HG02840 (cell line): ENCODE measurements at regions not wholly inside any gene's neighbourhood (a gene's known extent, or its start where the extent isn't known, plus 50 kb on each side); places are given as distances from the start of the nearest gene placed in this dataset.
"Not testable (repeated sequence)": the region's sequence is repeated elsewhere in the genome, so short reads cannot be mapped to it uniquely, and the experiment has no call there.

Experiments used
- ATAC-seq: cut with Tn5 transposase; IDR thresholded peaks from one replicate; pipeline ENCODE4 v1.9.1; 2021; ENCODE audit warnings: mild to moderate bottlenecking, moderate library complexity, moderate number of reproducible peaks; ENCODE audit not compliant: unreplicated experiment, low FRiP score

- no peak for ATAC-seq
These were observed 184.7 kb downstream of the CARTPT start for GRCh38 chr5:71903808-71904207.

- no peak for ATAC-seq
These were observed 185.8 kb downstream of the CARTPT start for GRCh38 chr5:71904852-71905251.

- no peak for ATAC-seq
These were observed 187.0 kb downstream of the CARTPT start for GRCh38 chr5:71905834-71906711.

GRCh38 chr5:71907001-71907588 is 188.0 kb downstream of the CARTPT start:
- no peak for ATAC-seq

GRCh38 chr5:71907608-71908145 is 188.6 kb downstream of the CARTPT start:
- ATAC-seq, result no peak

GRCh38 chr5:71910741-71911140 is 191.7 kb downstream of the CARTPT start:
- no peak for ATAC-seq

GRCh38 chr5:71912021-71912420 is 192.9 kb downstream of the CARTPT start:
- no peak for ATAC-seq

- no peak for ATAC-seq
These were observed 193.0 kb upstream of the MAP1B start for GRCh38 chr5:71914281-71914680.

- no peak for ATAC-seq
These were observed 184.6 kb upstream of the MAP1B start for GRCh38 chr5:71922584-71923106.

- ATAC-seq, result no peak
These were observed 183.5 kb upstream of the MAP1B start for GRCh38 chr5:71923755-71924154.

- ATAC-seq, result no peak
These were observed 182.9 kb upstream of the MAP1B start for GRCh38 chr5:71924325-71924724.

GRCh38 chr5:71924980-71925379 is 182.3 kb upstream of the MAP1B start:
- ATAC-seq, result no peak

- ATAC-seq, result no peak
These were observed 181.6 kb upstream of the MAP1B start for GRCh38 chr5:71925608-71926091.

- ATAC-seq, result no peak
These were observed 178.3 kb upstream of the MAP1B start for GRCh38 chr5:71929003-71929402.

GRCh38 chr5:71930554-71930953 is 176.7 kb upstream of the MAP1B start:
- not testable (repeated sequence) for ATAC-seq

GRCh38 chr5:71932131-71932654 is 175.1 kb upstream of the MAP1B start:
- no peak for ATAC-seq

GRCh38 chr5:71932655-71933338 is 174.5 kb upstream of the MAP1B start:
- ATAC-seq, result no peak

- no peak for ATAC-seq
These were observed 173.0 kb upstream of the MAP1B start for GRCh38 chr5:71934322-71934721.

- no peak for ATAC-seq
These were observed 169.2 kb upstream of the MAP1B start for GRCh38 chr5:71937921-71938698.

- ATAC-seq, result no peak
These were observed 168.4 kb upstream of the MAP1B start for GRCh38 chr5:71938895-71939294.
